Erythroblast (primary cell): ENCODE measurements at regions not wholly inside any gene's neighbourhood (a gene's known extent, or its start where the extent isn't known, plus 50 kb on each side); places are given as distances from the start of the nearest gene placed in this dataset.

ENCODE experiments used
- GATA1 ChIP-seq: IDR thresholded peaks from 2 replicates; pipeline ENCODE4 v1.6.1; 2011; ENCODE audit warnings: low read depth, mild to moderate bottlenecking, control low read depth, low read length, moderate library complexity
- POLR2A ChIP-seq: IDR thresholded peaks from 2 replicates; pipeline ENCODE4 v1.6.1; 2011; ENCODE audit warnings: mild to moderate bottlenecking, low read length

GRCh38 chr9:115777610-115778009, 376.0 kb upstream of the PAPPA start:
- TF ChIP-seq POLR2A: no peak
- no peak for TF ChIP-seq GATA1
